IPS DF 6.9 (cell line): ENCODE measurements at regions not wholly inside any gene's neighbourhood (a gene's known extent, or its start where the extent isn't known, plus 50 kb on each side); places are given as distances from the start of the nearest gene placed in this dataset.

ENCODE experiments used
- DNase-seq: peaks from one replicate; pipeline ENCODE4 v3.0.0-alpha.2; 2013; ENCODE audit warnings: low read depth, low spot score
- H3K27ac ChIP-seq: one replicate; pipeline ENCODE4 v1.5.1; 2013; ENCODE audit warnings: low read length, control low read depth
- H3K27me3 ChIP-seq: 2 replicates; pipeline ENCODE4 v1.6.1; 2013; ENCODE audit warnings: mild to moderate bottlenecking, low read length; ENCODE audit not compliant: control insufficient read depth, insufficient read depth
- H3K36me3 ChIP-seq: 2 replicates; pipeline ENCODE4 v1.6.1; 2013; ENCODE audit warnings: low read length; ENCODE audit not compliant: control insufficient read depth, insufficient read depth
- H3K4me1 ChIP-seq: 2 replicates; pipeline ENCODE4 v1.6.1; 2013; ENCODE audit warnings: low read length; ENCODE audit not compliant: control insufficient read depth, insufficient read depth
- H3K4me3 ChIP-seq: 2 replicates; pipeline ENCODE4 v1.5.1; 2013; ENCODE audit warnings: mild to moderate bottlenecking, low read length
- H3K9me3 ChIP-seq: 2 replicates; pipeline ENCODE4 v1.6.1; 2013; ENCODE audit warnings: low read length, inconsistent platforms; ENCODE audit not compliant: control insufficient read depth, insufficient read depth
- WGBS: extraction: QIAGEN DNeasy Blood & Tissue Kit; methylation state at CpG from one replicate; pipeline ENCODE4 v1.1.7; 2013; ENCODE audit warnings: mixed read lengths, missing lambda C conversion rate; ENCODE audit not compliant: insufficient read length, insufficient coverage; 5-methylcytosine and 5-hydroxymethylcytosine counted together

DNA sequence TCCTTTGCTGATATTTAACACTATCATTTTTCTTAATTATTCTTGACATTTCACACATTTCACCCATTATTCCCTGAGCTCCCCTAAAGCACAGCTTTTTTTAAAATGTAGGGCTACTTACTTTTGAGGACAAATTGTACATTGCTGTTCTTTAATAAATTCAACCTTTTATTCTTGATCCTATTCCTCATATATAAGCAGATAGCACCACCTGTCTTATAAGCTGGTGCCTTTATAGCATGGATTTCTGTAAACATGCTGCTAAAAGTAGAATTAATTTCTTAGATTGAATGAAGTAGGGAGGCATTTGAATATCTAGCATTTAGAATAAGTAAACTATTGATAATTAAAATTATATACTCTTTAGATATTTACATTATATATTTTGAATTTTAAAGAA, 603.4 kb upstream of the PCDH9 start:
- Histone ChIP-seq H3K27me3 (no peaks in the 10 kb centered on the region), H3K27ac (no peak overlapping the region), H3K4me3 (no peak overlapping the region), H3K4me1 (no peaks in the 10 kb centered on the region), H3K36me3 (no peaks in the 10 kb centered on the region), H3K9me3 (no peaks in the 10 kb centered on the region)
- no peak for DNase-seq

DNA sequence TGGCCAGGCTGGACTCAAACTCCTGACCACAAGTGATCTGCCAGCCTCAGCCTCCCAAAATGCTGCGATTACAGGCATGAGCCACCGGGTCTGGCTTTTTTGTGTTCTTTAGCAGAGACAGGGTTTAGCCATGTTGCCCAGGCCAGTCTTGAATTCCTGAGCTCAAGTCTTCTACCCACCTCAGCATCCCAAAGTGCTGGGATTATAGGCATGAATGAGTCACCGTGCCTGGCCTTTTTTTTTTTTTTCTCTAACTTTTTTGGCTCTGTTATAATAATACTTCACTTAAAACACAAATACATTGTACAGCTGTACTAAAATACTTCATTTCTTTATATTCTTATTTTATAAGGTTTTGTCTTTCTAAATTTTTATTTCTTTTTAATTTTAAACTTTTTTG, 599.5 kb upstream of the PCDH9 start:
- WGBS = no CpG with 5 or more reads among the region's 3 CpGs
- H3K4me3 ChIP-seq = no peak overlapping the region

DNA sequence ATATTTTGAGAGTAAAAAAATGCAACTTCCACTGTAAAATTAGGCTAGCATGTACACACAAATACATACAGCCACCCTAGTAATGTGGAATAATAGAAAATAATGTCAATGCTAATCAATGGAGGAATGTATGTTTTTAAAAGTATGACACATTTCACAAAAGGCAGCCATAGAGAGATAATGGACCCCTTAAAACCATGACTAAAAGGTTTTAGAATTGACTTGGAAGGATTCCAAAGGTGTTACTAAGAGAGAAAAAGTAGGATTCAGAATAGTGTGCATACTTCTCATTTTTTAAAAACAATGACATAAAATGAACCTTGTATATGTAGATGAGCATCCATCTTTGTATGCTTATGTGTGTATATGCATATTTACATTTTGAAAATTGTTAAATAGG, 597.9 kb upstream of the PCDH9 start:
- no peaks in the 10 kb centered on the region for H3K27me3 ChIP-seq
- H3K36me3 ChIP-seq = no peaks in the 10 kb centered on the region
- no peak for DNase-seq
- H3K9me3 ChIP-seq = no peaks in the 10 kb centered on the region
- H3K4me3 ChIP-seq = no peak overlapping the region
- no peak overlapping the region for H3K27ac ChIP-seq
- no peaks in the 10 kb centered on the region for H3K4me1 ChIP-seq

More for the DNA sequence above, 599.5 kb upstream of the PCDH9 start:
- H3K9me3 ChIP-seq = no peaks in the 10 kb centered on the region
- no peak overlapping the region for H3K27ac ChIP-seq
- no peaks in the 10 kb centered on the region for H3K36me3 ChIP-seq
- H3K27me3 ChIP-seq = no peaks in the 10 kb centered on the region
- no peak for DNase-seq
- no peaks in the 10 kb centered on the region for H3K4me1 ChIP-seq

DNA sequence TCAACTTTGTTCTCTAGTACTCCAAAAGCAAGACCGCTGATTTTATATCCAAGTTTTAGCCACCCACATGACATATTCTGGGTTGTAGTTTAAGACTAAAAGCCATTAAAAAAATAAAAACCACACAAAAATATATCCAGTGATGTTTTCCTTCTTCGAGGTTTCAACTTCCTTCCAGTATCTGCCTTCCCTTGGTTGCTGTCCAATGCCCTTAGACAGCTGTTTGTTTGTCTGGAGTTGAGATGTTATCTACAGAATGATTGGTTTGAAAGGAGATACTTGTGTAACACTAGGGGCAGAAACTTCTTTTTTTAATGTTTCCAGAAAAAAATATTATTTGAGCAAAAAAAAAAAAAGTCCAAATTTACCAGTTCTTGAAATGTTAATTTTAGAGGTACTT, 591.5 kb upstream of the PCDH9 start:
- Histone ChIP-seq H3K4me3 (no peak overlapping the region), H3K4me1 (no peaks in the 10 kb centered on the region), H3K27ac (no peak overlapping the region), H3K9me3 (no peaks in the 10 kb centered on the region), H3K36me3 (no peaks in the 10 kb centered on the region), H3K27me3 (no peaks in the 10 kb centered on the region)
- WGBS = no CpG with 5 or more reads among the region's 2 CpGs
- no peak for DNase-seq

DNA sequence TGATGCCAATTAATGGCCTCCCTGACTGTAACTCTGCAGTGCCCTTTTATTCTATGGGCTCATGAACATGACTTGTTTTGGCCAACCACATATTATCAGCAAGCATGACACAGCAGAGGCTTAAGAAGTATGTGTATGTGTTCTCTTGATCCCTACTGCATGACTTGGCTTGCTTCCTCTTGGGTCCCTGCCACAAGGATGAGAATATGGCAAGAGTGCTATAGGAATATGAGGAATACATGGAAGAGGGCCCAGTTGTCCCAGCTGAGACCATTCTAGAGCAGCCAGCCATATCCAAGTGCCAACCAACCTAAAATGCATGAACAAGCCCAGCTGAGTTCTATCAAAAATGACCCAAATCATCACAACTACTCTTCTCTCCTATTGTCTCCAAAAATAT, 576.7 kb upstream of the PCDH9 start:
- Histone ChIP-seq H3K4me1 (no peaks in the 10 kb centered on the region), H3K27me3 (no peaks in the 10 kb centered on the region), H3K4me3 (no peak overlapping the region), H3K27ac (no peak overlapping the region), H3K36me3 (no peaks in the 10 kb centered on the region), H3K9me3 (no peaks in the 10 kb centered on the region)
- no peak for DNase-seq

DNA sequence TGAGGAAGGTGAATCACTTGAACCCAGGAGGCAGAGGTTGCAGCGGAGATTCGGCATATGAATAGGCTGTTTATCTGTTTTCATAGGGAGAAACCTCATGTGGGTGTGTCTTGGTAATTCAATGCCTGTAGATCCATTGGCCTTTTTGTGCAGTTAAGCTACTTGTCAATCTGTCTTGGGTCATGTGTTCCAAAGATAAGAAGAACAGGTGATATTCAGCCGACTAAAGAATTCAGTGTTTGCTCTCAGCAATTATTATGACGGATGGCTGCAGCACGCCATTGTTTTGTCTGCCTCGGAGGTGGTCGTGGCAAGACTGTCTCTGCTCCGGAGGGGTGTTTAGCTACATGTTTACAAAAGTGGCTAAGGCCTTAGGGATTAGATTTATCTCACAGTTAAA, 573.0 kb upstream of the PCDH9 start:
- H3K27ac ChIP-seq = no peak overlapping the region
- no peaks in the 10 kb centered on the region for H3K4me1 ChIP-seq
- no peak overlapping the region for H3K4me3 ChIP-seq
- DNase-seq = no peak
- WGBS = no CpG with 5 or more reads among the region's 8 CpGs
- no peaks in the 10 kb centered on the region for H3K9me3 ChIP-seq
- no peaks in the 10 kb centered on the region for H3K36me3 ChIP-seq
- H3K27me3 ChIP-seq = no peaks in the 10 kb centered on the region

DNA sequence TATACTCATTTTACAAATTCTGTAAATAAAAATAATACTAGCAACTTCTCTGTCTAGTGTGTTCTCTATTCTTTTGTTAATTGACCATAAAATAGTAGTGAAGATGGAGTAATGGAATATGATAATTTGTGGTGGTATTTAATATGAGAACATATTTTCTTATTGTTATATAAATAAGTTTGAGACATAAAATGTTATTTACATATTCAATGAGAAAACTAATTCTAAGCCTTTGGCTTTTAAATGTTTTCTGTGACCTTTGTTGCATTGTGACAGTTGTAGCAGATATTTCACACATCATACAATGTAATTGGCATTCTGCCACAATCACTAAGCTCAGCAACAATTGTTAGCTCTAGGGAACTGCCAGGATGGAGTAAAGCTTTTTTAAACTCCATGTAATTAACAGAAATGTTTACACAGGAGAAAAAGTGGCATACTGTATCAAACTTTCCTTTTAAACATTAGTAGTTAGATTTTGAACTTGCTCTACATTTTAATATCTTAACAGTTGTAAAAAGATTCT, 562.1 kb upstream of the PCDH9 start:
- Histone ChIP-seq H3K27ac (no peak overlapping the region), H3K4me1 (no peaks in the 10 kb centered on the region)

DNA sequence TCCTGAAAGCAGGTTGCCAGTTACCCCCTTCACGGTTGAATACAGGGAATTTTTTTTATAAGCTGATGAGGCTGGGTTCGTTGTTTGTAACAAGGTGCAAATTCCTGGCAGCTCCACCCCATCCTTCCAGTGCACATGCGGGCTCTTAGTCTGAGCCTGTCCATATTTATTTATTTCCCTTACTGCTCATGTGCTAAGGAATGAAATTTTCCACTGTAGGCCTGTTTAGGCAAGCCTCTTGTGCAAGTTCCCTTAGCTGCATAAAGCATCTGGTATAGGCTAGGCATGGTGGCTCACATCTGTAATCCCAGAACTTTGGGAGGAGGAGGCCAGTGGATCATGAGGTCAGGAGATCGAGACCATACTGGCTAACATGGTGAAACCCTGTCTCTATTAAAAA, 560.9 kb upstream of the PCDH9 start:
- Histone ChIP-seq H3K9me3 (no peaks in the 10 kb centered on the region; the same call in 1 of the 2 replicates), H3K4me3 (no peak overlapping the region), H3K4me1 (no peaks in the 10 kb centered on the region), H3K27ac (no peak overlapping the region), H3K27me3 (no peaks in the 10 kb centered on the region), H3K36me3 (no peaks in the 10 kb centered on the region)
- no peak for DNase-seq
- no CpG with 5 or more reads among the region's 4 CpGs for WGBS

More for the DNA sequence above, 562.1 kb upstream of the PCDH9 start:
- Histone ChIP-seq H3K27me3 (no peaks in the 10 kb centered on the region), H3K36me3 (no peaks in the 10 kb centered on the region), H3K9me3 (no peaks in the 10 kb centered on the region; the same call in 1 of the 2 replicates), H3K4me3 (no peak overlapping the region)
- DNase-seq = no peak

DNA sequence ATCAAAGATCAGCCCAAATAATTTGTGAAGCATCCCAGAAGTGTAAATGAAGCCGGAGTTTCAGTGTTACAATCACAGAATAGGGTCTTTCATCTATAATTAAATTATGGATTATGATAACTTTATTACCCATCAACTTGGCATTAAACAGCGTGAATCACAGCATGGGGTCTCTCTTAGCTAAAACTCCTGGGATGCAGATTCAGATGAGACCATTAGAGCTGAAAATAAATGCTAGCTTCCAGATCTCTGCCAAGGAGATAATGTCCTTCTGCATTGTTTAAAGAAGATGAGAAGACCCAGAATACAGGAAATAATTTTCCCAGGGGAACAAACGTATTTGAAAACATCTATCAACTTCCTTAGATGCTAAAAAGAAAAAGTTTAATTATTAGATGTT, 546.0 kb upstream of the PCDH9 start:
- no peaks in the 10 kb centered on the region for H3K27me3 ChIP-seq
- no peak overlapping the region for H3K4me3 ChIP-seq
- no CpG with 5 or more reads among the region's 3 CpGs for WGBS
- no peak for DNase-seq
- H3K4me1 ChIP-seq = no peaks in the 10 kb centered on the region
- no peaks in the 10 kb centered on the region for H3K9me3 ChIP-seq
- no peak overlapping the region for H3K27ac ChIP-seq
- H3K36me3 ChIP-seq = no peaks in the 10 kb centered on the region

DNA sequence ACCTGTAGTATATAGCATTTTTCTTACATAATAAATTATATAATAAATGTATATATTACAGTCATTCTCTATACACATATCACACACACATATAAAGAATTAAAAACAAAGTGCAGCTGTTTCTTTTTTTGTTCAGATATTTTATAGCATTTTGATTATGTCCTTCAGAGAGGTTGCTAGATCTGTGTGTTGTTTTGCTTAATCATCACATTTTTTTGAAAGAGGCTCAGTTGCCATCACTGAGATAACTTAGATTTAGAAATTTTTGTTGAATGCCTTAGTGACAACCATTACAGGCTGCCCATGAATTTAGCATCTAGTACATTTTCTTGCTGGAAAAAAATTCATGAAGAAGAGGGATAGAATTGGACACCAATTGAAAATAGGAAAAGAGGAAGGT, 545.2 kb upstream of the PCDH9 start:
- H3K9me3 ChIP-seq = no peaks in the 10 kb centered on the region
- no peaks in the 10 kb centered on the region for H3K36me3 ChIP-seq
- H3K4me3 ChIP-seq = no peak overlapping the region
- no peak overlapping the region for H3K27ac ChIP-seq
- H3K4me1 ChIP-seq = no peaks in the 10 kb centered on the region
- no peaks in the 10 kb centered on the region for H3K27me3 ChIP-seq
- no peak for DNase-seq

DNA sequence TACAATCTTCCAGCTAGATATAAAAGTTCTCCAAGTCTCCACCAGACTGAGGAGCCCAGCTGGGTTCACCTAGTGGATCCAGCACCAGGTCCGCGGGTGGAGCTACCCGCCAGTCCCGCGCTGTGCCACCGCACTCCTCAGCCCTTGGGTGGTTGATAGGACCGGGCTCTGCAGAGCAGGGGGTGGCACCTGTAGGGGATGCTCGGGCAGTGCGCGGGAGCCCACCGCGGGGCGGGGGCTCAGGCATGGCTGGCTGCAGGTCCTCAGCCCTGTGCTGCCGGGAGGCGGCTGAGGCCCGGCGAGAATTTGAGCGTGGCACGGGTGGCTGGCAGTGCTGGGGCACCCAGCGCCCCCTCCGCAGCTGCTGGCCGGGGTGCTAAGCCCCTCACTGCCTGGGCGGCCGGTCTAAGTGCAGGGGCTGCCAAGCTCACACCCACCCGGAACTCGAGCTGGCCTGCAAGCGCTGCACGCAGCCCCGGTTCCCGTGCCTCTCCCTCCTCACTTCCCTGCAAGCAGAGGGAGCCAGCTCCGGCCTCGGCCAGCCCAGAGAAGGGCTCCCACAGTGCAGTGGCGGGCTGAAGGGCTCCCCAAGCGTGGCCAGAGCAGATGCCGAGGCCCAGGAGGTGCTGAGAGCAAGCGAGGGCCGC, 542.8 kb upstream of the PCDH9 start:
- H3K27me3 ChIP-seq = no peaks in the 10 kb centered on the region
- no peaks in the 10 kb centered on the region for H3K4me1 ChIP-seq
- WGBS = no CpG with 5 or more reads among the region's 37 CpGs
- H3K4me3 ChIP-seq = no peak overlapping the region
- H3K9me3 ChIP-seq = no peaks in the 10 kb centered on the region
- no peak overlapping the region for H3K27ac ChIP-seq
- DNase-seq = no peak
- no peaks in the 10 kb centered on the region for H3K36me3 ChIP-seq
